ENCODE measurements at regions not wholly inside any gene's neighbourhood (a gene's known extent, or its start where the extent isn't known, plus 50 kb on each side); places are given as distances from the start of the nearest gene placed in this dataset.

DNA sequence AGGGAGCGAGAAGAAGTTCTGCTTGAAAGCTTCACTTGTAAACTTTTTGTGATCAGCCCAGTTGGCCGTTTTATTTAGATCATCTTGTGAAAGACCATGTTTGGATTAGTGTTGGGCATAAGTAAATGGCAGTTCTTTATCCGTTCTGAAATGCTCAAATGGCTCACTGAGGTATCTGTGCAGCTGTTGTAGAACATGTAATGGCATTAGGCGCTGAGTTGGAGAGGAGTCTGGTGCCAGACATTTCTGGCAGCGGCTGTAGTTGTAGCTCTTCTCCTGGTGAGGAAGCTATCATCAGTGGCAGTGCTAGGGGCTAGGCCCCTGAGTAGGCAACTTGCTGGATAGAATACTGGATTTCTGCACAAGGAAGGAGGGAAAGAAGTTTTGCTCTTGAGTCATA, 321.6 kb downstream of the LMO4 start:
- Mint-ChIP-seq H3K36me3 (ENCODE audit: low read depth) (no peaks in the 10 kb centered on the region), H3K27ac (no peak overlapping the region), H3K9me3 (no peaks in the 10 kb centered on the region), H3K4me1 (ENCODE audit: low read depth) (no peaks in the 10 kb centered on the region), H3K4me3 (no peak overlapping the region), H3K27me3 (peaks cover 2% of the 10 kb centered on the region)
- DNase-seq (no peak), ATAC-seq (no peak)
- CTCF ChIA-PET = no interaction called here
- TF ChIP-seq CTCF (IDR thresholded peaks at IDR 0.05) = no peak
- POLR2A ChIA-PET = no interaction called here
- intact Hi-C loops (cut with micrococcal nuclease) = no loop called here

GRCh38 chr1:87652176-87652575, 323.5 kb downstream of the LMO4 start:
- Mint-ChIP-seq H3K4me1 (ENCODE audit: low read depth) (no peaks in the 10 kb centered on the region), H3K27me3 (peaks cover 2% of the 10 kb centered on the region), H3K4me3 (no peak overlapping the region), H3K36me3 (ENCODE audit: low read depth) (no peaks in the 10 kb centered on the region), H3K9me3 (no peaks in the 10 kb centered on the region), H3K27ac (no peak overlapping the region)
- no peak for TF ChIP-seq CTCF (IDR thresholded peaks at IDR 0.05)
- intact Hi-C loops (cut with micrococcal nuclease) = no loop called here
- DNase-seq = no peak
- ATAC-seq = no peak
- ChIA-PET POLR2A (no interaction called here), CTCF (interaction anchor here (1.5 kb wide), 1 partner anchor 11 kb away, joined by 4 read pairs; no protein-coding TSS in a partner anchor)

- CTCF ChIA-PET = no interaction called here
- TF ChIP-seq CTCF (IDR thresholded peaks at IDR 0.05) = no peak
- no peak overlapping the region for H3K27ac Mint-ChIP-seq
- DNase-seq (no peak), ATAC-seq (no peak)
- intact Hi-C loops (cut with micrococcal nuclease) = no loop called here
- H3K9me3 Mint-ChIP-seq = peaks cover 7% of the 10 kb centered on the region
- POLR2A ChIA-PET = no interaction called here
- H3K27me3 Mint-ChIP-seq = peaks cover 13% of the 10 kb centered on the region
- no peaks in the 10 kb centered on the region for H3K36me3 Mint-ChIP-seq (ENCODE audit: low read depth)
- no peak overlapping the region for H3K4me3 Mint-ChIP-seq
- no peaks in the 10 kb centered on the region for H3K4me1 Mint-ChIP-seq (ENCODE audit: low read depth)
These were observed 336.5 kb downstream of the LMO4 start for GRCh38 chr1:87665151-87665550.

DNA sequence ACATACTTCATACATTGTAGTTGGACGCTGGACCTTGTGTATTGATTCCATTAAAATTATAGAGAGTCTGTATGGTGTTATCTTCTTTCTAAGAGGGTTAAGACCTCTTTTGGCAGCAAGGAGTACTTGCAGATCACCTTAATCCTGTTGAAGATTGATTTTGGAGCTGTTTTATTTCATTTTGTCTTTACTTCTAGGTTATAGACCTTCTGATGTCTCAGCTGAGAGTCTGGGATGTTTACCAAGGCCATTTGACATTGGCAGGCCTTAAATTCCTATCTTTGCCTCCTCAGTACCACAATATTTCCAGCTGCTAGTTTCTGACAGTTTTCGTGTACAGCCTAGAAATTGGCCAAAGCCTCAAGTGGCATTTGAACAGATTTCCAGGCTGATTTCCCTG, 338.0 kb downstream of the LMO4 start:
- Mint-ChIP-seq H3K4me3 (no peak overlapping the region), H3K36me3 (ENCODE audit: low read depth) (no peaks in the 10 kb centered on the region), H3K27ac (no peak overlapping the region), H3K27me3 (peaks cover 13% of the 10 kb centered on the region), H3K9me3 (peaks cover 3% of the 10 kb centered on the region), H3K4me1 (ENCODE audit: low read depth) (no peaks in the 10 kb centered on the region)
- ChIA-PET CTCF (no interaction called here), POLR2A (no interaction called here)
- ATAC-seq (no peak), DNase-seq (no peak)
- intact Hi-C loops (cut with micrococcal nuclease) = no loop called here
- no peak for TF ChIP-seq CTCF (IDR thresholded peaks at IDR 0.05)

GRCh38 chr1:87669674-87670073, 341.0 kb downstream of the LMO4 start:
- CTCF ChIA-PET = no interaction called here

More at GRCh38 chr1:87669674-87670073, 341.0 kb downstream of the LMO4 start:
- no peaks in the 10 kb centered on the region for H3K4me1 Mint-ChIP-seq (ENCODE audit: low read depth)
- DNase-seq (no peak), ATAC-seq (no peak)
- TF ChIP-seq CTCF (IDR thresholded peaks at IDR 0.05) = no peak
- intact Hi-C loops (cut with micrococcal nuclease) = no loop called here
- H3K27me3 Mint-ChIP-seq = peaks cover 10% of the 10 kb centered on the region
- H3K9me3 Mint-ChIP-seq = no peaks in the 10 kb centered on the region
- no peak overlapping the region for H3K4me3 Mint-ChIP-seq
- POLR2A ChIA-PET = no interaction called here
- no peak overlapping the region for H3K27ac Mint-ChIP-seq
- no peaks in the 10 kb centered on the region for H3K36me3 Mint-ChIP-seq (ENCODE audit: low read depth)

Measured in activated CD8-positive, alpha-beta T cell treated with anti-CD3 and anti-CD28 coated beads for 36 hours (primary cell).